Left ventricle myocardium inferior (tissue), 1 donor: ENCODE measurements at regions not wholly inside any gene's neighbourhood (a gene's known extent, or its start where the extent isn't known, plus 50 kb on each side); places are given as distances from the start of the nearest gene placed in this dataset.

ENCODE experiments used
- DNase-seq: peaks from one replicate; pipeline ENCODE4 v3.0.0-alpha.2; 2020
- H3K27ac ChIP-seq: fragments of 200-600 bp; replicated peaks from 2 replicates; pipeline ENCODE4 v1.8.0; 2021
- H3K27me3 ChIP-seq: fragments of 200-600 bp; 2 replicates; pipeline ENCODE4 v1.8.0; 2021; ENCODE audit warnings: low read depth
- H3K36me3 ChIP-seq: fragments of 200-600 bp; 2 replicates; pipeline ENCODE4 v1.8.0; 2021
- H3K4me1 ChIP-seq: fragments of 200-600 bp; 2 replicates; pipeline ENCODE4 v1.8.0; 2021
- H3K4me3 ChIP-seq: fragments of 200-600 bp; 2 replicates; pipeline ENCODE4 v1.8.0; 2021; ENCODE audit warnings: mild to moderate bottlenecking, moderate library complexity
- H3K9me3 ChIP-seq: fragments of 200-600 bp; replicated peaks from 2 replicates; pipeline ENCODE4 v1.8.0; 2021
- intact Hi-C: fragments of 100-400 bp; cut with micrococcal nuclease; formaldehyde crosslinking; loops from one replicate; pipeline ENCODE4 v1.11.0; 2022
- TF ChIP-seq, protein P1 (sequence below): fragments of 200-600 bp; IDR thresholded peaks from 2 replicates; pipeline ENCODE4 v1.8.0; 2021; ENCODE audit warnings: antibody characterized with exemption, mild to moderate bottlenecking, borderline replicate concordance
- donor health status: DM: no; HTN: yes; CAD: no; lungs with severe emphysema.

DNA sequence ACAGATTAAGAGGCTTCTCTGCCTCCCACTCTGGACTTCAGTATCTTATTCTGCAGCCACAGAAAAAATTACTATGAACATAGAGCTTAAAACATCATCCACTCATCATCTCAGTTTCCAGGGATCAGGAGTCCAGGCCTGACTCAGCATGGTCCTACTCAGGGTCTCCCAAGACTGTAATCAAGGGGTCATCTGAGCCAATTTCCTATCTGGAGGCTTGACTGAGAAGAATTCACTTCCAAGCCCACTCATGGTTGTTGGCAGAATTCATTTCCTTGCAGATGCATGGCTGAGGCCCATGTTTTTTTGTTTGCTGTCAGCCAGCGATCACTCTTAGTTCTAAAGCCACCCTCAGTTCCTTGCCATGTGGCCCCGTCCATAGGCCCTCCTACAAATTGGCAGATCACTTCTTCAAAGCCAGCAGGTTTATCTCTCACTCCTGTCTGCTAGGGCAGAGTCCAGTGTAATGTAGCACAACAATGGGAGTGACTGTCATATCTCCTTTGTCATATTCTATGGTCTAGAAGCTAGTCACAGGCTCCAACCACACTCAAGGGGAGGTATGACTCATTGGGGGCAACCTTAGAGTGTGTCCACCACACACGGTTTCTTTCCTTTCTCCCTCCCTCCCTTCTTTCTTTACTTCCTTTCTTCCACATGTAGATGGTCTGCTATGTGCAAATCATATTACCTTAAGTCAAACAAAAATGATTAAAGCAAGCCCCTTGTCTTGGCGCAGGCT lies 251.6 kb downstream of the QDPR start:
- no peak overlapping the region for H3K27ac ChIP-seq
- TF ChIP-seq, protein P1, sequence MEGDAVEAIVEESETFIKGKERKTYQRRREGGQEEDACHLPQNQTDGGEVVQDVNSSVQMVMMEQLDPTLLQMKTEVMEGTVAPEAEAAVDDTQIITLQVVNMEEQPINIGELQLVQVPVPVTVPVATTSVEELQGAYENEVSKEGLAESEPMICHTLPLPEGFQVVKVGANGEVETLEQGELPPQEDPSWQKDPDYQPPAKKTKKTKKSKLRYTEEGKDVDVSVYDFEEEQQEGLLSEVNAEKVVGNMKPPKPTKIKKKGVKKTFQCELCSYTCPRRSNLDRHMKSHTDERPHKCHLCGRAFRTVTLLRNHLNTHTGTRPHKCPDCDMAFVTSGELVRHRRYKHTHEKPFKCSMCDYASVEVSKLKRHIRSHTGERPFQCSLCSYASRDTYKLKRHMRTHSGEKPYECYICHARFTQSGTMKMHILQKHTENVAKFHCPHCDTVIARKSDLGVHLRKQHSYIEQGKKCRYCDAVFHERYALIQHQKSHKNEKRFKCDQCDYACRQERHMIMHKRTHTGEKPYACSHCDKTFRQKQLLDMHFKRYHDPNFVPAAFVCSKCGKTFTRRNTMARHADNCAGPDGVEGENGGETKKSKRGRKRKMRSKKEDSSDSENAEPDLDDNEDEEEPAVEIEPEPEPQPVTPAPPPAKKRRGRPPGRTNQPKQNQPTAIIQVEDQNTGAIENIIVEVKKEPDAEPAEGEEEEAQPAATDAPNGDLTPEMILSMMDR = no peak
- H3K9me3 ChIP-seq = no peaks in the 10 kb centered on the region
- H3K36me3 ChIP-seq = no peaks in the 10 kb centered on the region
- intact Hi-C loops = no loop called here
- H3K4me1 ChIP-seq = no peaks in the 10 kb centered on the region
- H3K4me3 ChIP-seq = no peak overlapping the region
- no peaks in the 10 kb centered on the region for H3K27me3 ChIP-seq
- DNase-seq = no peak

DNA sequence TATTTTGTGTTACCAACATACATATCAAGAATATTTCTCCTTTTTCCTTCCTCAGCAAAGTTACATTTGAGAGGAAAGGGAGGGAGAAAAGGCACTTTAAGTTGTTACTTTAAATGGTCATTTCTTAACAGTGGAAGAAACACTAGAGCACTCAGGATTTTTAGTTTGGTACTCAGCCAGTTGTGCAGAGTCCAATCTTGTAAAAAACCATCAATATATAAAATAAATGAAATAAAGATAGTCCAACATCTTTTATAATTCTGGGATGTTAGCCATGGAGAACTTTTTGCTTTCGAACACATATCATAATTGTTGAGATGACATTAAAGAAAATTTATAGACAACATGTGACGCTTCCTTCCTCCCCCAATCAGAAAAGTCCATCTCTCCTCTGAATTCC lies 253.8 kb downstream of the QDPR start:
- no peaks in the 10 kb centered on the region for H3K4me1 ChIP-seq
- no peaks in the 10 kb centered on the region for H3K27me3 ChIP-seq
- no peak overlapping the region for H3K27ac ChIP-seq
- no peaks in the 10 kb centered on the region for H3K9me3 ChIP-seq
- intact Hi-C loops = no loop called here
- TF ChIP-seq, protein P1 = no peak
- H3K4me3 ChIP-seq = no peak overlapping the region
- no peaks in the 10 kb centered on the region for H3K36me3 ChIP-seq
- DNase-seq = no peak

DNA sequence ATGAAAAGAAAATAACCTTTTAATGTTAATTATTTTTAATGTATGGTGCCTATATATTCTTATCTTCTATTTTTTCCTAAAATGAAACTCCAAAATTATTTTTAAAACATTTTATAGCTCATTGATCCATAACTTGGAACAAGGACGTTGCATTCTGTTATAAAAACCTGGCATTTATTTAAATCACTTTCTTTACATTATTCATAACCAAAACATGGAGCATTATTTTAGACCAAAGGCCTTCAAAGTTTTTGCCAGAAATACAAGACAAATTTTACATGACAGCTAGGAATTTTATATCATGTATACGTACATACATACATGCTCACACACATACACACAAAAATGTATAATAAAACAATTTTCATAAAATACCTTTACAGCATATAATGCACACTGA lies 259.8 kb downstream of the QDPR start:
- TF ChIP-seq, protein P1 = no peak
- H3K9me3 ChIP-seq = no peaks in the 10 kb centered on the region
- H3K4me1 ChIP-seq = no peaks in the 10 kb centered on the region
- no peak overlapping the region for H3K27ac ChIP-seq
- H3K36me3 ChIP-seq = no peaks in the 10 kb centered on the region
- H3K27me3 ChIP-seq = no peaks in the 10 kb centered on the region
- DNase-seq = no peak
- intact Hi-C loops = no loop called here
- no peak overlapping the region for H3K4me3 ChIP-seq

DNA sequence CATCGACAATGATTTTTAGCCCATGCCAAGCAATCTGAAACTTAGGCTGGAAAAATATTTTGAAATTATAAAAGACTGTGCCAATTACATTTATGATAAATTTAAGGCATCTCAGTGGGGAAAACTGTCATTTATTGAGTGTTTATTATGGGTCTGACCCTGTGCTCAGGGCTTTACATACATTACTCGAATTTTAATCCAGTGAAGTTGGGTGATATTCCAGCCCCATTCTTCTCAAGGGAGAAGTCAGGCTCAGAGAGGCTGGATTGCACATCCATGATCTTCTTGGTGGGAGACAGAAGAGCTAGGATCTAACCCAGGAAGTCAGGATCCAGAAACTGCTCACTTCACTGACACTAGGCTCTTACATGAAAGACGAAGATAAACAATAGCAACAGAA lies 260.8 kb downstream of the QDPR start:
- TF ChIP-seq, protein P1 = no peak
- Histone ChIP-seq H3K9me3 (no peaks in the 10 kb centered on the region), H3K27ac (no peak overlapping the region), H3K4me3 (no peak overlapping the region), H3K36me3 (no peaks in the 10 kb centered on the region), H3K27me3 (no peaks in the 10 kb centered on the region), H3K4me1 (no peaks in the 10 kb centered on the region)
- intact Hi-C loops = no loop called here
- DNase-seq = no peak

DNA sequence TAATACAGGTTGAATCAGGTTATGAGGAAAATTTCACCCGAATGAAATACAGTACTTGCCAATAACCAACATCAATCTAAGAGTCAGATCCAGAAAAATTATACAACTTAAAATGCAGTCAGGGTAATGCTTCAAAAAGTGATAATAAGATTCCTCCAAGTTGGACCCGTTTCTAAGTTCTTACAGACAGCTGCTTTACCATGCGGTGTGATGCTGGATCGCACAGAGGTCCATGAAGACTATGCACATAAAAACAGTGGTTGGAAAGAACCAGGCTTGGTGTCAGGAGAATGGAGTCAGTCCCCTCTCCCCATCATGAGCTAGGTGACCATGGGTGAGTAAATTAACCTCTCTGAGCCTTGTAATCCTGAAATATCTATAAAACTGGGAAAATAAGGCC lies 261.3 kb downstream of the QDPR start:
- no peak overlapping the region for H3K27ac ChIP-seq
- no peaks in the 10 kb centered on the region for H3K4me1 ChIP-seq
- no peaks in the 10 kb centered on the region for H3K27me3 ChIP-seq
- no peaks in the 10 kb centered on the region for H3K9me3 ChIP-seq
- intact Hi-C loops = no loop called here
- H3K36me3 ChIP-seq = no peaks in the 10 kb centered on the region
- TF ChIP-seq, protein P1 = no peak
- DNase-seq = no peak
- no peak overlapping the region for H3K4me3 ChIP-seq
